Fibroblast of lung (primary cell): ENCODE measurements at regions not wholly inside any gene's neighbourhood (a gene's known extent, or its start where the extent isn't known, plus 50 kb on each side); places are given as distances from the start of the nearest gene placed in this dataset.

Experiments used
- EZH2 ChIP-seq: IDR thresholded peaks from 2 replicates; pipeline ENCODE4 v1.5.1; 2012; ENCODE audit warnings: low read length, control low read depth, mild to moderate bottlenecking; ENCODE audit errors: missing control alignments
- TF ChIP-seq, protein P1 (sequence below), 2 donors: IDR thresholded peaks in 1 of 2; conservative IDR thresholded peaks in 1 of 2; 1 replicate in 1 of 2; 2 replicates in 1 of 2; pipeline ENCODE4 v1.5.1; 2011 to 2012; ENCODE audit warnings: low read length in 2 of 2, control low read depth in 1 of 2, inconsistent platforms in 1 of 2, low read depth in 1 of 2, mild to moderate bottlenecking in 1 of 2

DNA sequence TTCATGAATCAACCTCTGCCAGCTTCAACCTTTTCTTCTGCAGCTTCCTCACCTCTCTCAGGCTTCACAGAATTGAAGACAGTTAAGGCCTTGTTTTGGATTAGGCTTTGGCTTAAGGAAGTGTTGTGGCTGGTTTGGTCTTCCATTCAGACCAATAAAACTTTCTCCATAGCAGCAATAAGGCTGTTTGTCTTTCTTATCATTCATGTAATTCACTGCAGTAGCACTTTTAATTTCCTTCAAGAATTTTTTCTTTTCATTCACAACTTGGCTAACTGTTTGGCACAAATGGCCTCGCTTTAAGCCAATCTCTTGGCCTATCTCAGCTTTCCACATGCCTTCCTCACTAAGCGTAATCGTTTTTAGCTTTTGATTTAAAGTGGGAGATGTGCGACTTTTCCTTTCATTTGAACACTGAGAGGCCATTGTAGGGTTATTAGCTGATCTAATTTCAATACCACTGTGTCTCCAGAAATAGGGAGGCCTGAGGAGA lies 229.5 kb downstream of the IPO8 start:
- TF ChIP-seq, protein P1, sequence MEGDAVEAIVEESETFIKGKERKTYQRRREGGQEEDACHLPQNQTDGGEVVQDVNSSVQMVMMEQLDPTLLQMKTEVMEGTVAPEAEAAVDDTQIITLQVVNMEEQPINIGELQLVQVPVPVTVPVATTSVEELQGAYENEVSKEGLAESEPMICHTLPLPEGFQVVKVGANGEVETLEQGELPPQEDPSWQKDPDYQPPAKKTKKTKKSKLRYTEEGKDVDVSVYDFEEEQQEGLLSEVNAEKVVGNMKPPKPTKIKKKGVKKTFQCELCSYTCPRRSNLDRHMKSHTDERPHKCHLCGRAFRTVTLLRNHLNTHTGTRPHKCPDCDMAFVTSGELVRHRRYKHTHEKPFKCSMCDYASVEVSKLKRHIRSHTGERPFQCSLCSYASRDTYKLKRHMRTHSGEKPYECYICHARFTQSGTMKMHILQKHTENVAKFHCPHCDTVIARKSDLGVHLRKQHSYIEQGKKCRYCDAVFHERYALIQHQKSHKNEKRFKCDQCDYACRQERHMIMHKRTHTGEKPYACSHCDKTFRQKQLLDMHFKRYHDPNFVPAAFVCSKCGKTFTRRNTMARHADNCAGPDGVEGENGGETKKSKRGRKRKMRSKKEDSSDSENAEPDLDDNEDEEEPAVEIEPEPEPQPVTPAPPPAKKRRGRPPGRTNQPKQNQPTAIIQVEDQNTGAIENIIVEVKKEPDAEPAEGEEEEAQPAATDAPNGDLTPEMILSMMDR (conservative IDR thresholded peaks at IDR 0.05 in 1 of 2, IDR thresholded peaks at IDR 0.05 in 1 of 2; ENCODE audit: low read depth in 1 of 2, low read length in 2 of 2): no peak
- TF ChIP-seq EZH2: no peak
